K562 (cell line): ENCODE measurements at regions not wholly inside any gene's neighbourhood (a gene's known extent, or its start where the extent isn't known, plus 50 kb on each side); places are given as distances from the start of the nearest gene placed in this dataset.

Source experiments
- ATAC-seq: fragments of 200-7000 bp; cut with Tn5 transposase; 3 replicates; pipeline ENCODE4 v1.9.1; 2020; ENCODE audit warnings: moderate library complexity
- BruUV-seq: library from RNA; stranded (reverse); fragments of 400-500 nt; replicated peaks from 2 replicates; lab custom pipeline; 2021; lab: Mats Ljungman, UMichigan
- CTCF ChIA-PET: fragments of 300-600 bp; formaldehyde crosslinking; extraction: SDS; loops from one replicate; lab custom pipeline; 2021; ENCODE audit warnings: low intra/inter-chr PET ratio; lab: Yijun Ruan, JAX
- POLR2A ChIA-PET: fragments of 300-600, 350-650 bp; sonication (Branson Sonifier 250); formaldehyde crosslinking; extraction: SDS; loops from one replicate; lab custom pipeline; 2021; ENCODE audit warnings: antibody characterized with exemption, inconsistent platforms; lab: Yijun Ruan, JAX
- DNase-seq, 4 experiments: peaks; one replicate each; pipeline versions ENCODE4 v3.0.0 to v3.0.0-alpha.2; 2011 to 2018; ENCODE audit warnings: low spot score in 3 of 4, mixed read lengths in 3 of 4; ENCODE audit errors: extremely low read depth in 1 of 4
- FAIRE-seq: peaks from 2 replicates; lab custom pipeline; 2011; peaks lifted over from hg19 to GRCh38; lab: Jason Lieb, UNC
- H2AFZ ChIP-seq: 2 replicates; pipeline ENCODE4 v1.6.0; 2011; ENCODE audit warnings: low read depth, low read length, control low read depth, inconsistent platforms
- H3K27ac ChIP-seq: fragments of 200-600 bp; 3 replicates; pipeline ENCODE4 v1.8.0; 2011; ENCODE audit warnings: low read depth, mild to moderate bottlenecking, control low read depth, inconsistent platforms, low read length, moderate library complexity, mixed read lengths; ENCODE audit errors: extremely low read depth
- H3K27me3 ChIP-seq, 2 experiments: fragments of 300-600 bp in 1 of 2; 2 replicates in 1 of 2; 3 replicates in 1 of 2; pipeline versions ENCODE4 v1.6.0 to v1.8.0; 2011; ENCODE audit warnings: inconsistent platforms in 2 of 2, low read length in 2 of 2, mild to moderate bottlenecking in 1 of 2, mixed read lengths in 1 of 2, moderate library complexity in 1 of 2; ENCODE audit not compliant: control insufficient read depth in 2 of 2, insufficient read depth in 2 of 2
- H3K36me3 ChIP-seq: fragments of 300-600 bp; 3 replicates; pipeline ENCODE4 v1.8.0; 2011; ENCODE audit warnings: mild to moderate bottlenecking, low read length, inconsistent platforms; ENCODE audit not compliant: control insufficient read depth, insufficient read depth
- H3K4me1 ChIP-seq, 2 experiments: fragments of 200-600 bp in 1 of 2; replicated peaks in 1 of 2; 2 replicates in 1 of 2; 3 replicates in 1 of 2; pipeline versions ENCODE4 v1.5.1 to v1.8.0; 2011; ENCODE audit warnings: inconsistent platforms in 2 of 2, low read length in 2 of 2, mild to moderate bottlenecking in 1 of 2, mixed read lengths in 1 of 2, moderate library complexity in 1 of 2; ENCODE audit not compliant: control insufficient read depth in 2 of 2, insufficient read depth in 2 of 2
- H3K4me2 ChIP-seq: 2 replicates; pipeline ENCODE4 v1.6.1; 2011; ENCODE audit warnings: low read length, control low read depth, inconsistent platforms, mixed read lengths; ENCODE audit not compliant: insufficient read depth
- H3K4me3 ChIP-seq: fragments of 200-600 bp; sonication (generic), shearing (Covaris generic); 2 replicates; pipeline ENCODE4 v1.5.1; 2016; ENCODE audit warnings: control low read depth, inconsistent platforms
- H3K79me2 ChIP-seq: fragments of 200-600 bp; 3 replicates; pipeline ENCODE4 v1.8.0; 2011; ENCODE audit warnings: low read length, inconsistent platforms; ENCODE audit not compliant: control insufficient read depth, insufficient read depth
- H3K9ac ChIP-seq, 2 experiments: 2 replicates each; pipeline versions ENCODE4 v1.6.0 to v1.6.1; 2011; ENCODE audit warnings: low read depth in 2 of 2, low read length in 2 of 2, control low read depth in 1 of 2, inconsistent platforms in 1 of 2, mild to moderate bottlenecking in 1 of 2, mixed read lengths in 1 of 2; ENCODE audit not compliant: insufficient read depth in 1 of 2
- H3K9me1 ChIP-seq: one replicate; pipeline ENCODE4 v1.6.0; 2011; ENCODE audit warnings: inconsistent platforms, mild to moderate bottlenecking, low read length, moderate library complexity; ENCODE audit not compliant: control insufficient read depth, insufficient read depth
- H3K9me3 ChIP-seq: replicated peaks from 2 replicates; pipeline ENCODE4 v1.5.1; 2011; ENCODE audit warnings: low read depth, low read length, inconsistent platforms; ENCODE audit not compliant: control insufficient read depth, insufficient read depth
- H4K20me1 ChIP-seq: replicated peaks from 2 replicates; pipeline ENCODE4 v1.6.1; 2011; ENCODE audit warnings: low read length, inconsistent platforms, mixed read lengths; ENCODE audit not compliant: control insufficient read depth, insufficient read depth
- E2F5 ChIP-seq: sonication (generic); formaldehyde crosslinking; IDR thresholded peaks from 2 replicates; pipeline ENCODE4 v1.8.0; 2022; ENCODE audit warnings: mild to moderate bottlenecking, missing genetic modification reagents
- FOXJ2 ChIP-seq: fragments of 200-800 bp; sonication (Bioruptor generic); IDR thresholded peaks from 2 replicates; pipeline ENCODE4 v1.6.1; 2016; ENCODE audit warnings: missing genetic modification characterization, missing compliant biosample characterization
- KLF13 ChIP-seq: fragments of 450-650 bp; IDR thresholded peaks from 2 replicates; pipeline ENCODE4 v1.6.1; 2016; ENCODE audit warnings: missing genetic modification characterization, low read depth, mild to moderate bottlenecking, missing compliant biosample characterization, moderate library complexity, borderline replicate concordance
- STAT6 ChIP-seq: sonication (generic); formaldehyde crosslinking; IDR thresholded peaks from 2 replicates; pipeline ENCODE4 v1.8.1; 2023; ENCODE audit warnings: mild to moderate bottlenecking, missing genetic modification reagents
- ZBTB9 ChIP-seq: fragments of 450-650 bp; formaldehyde crosslinking; IDR thresholded peaks from 2 replicates; pipeline ENCODE4 v1.4.0; 2020; ENCODE audit warnings: mild to moderate bottlenecking, moderate library complexity
- ZFP36 ChIP-seq: fragments of 150-350 bp; IDR thresholded peaks from 2 replicates; pipeline ENCODE4 v1.6.1; 2018; ENCODE audit warnings: low read length, low read depth; ENCODE audit not compliant: partially characterized antibody
- ZNF12 ChIP-seq: sonication (generic); formaldehyde crosslinking; IDR thresholded peaks from 2 replicates; pipeline ENCODE4 v1.4.0; 2020; ENCODE audit warnings: mild to moderate bottlenecking, missing genetic modification reagents
- ZNF277 ChIP-seq: fragments of 250-450 bp; sonication (Bioruptor Pico); IDR thresholded peaks from 2 replicates; pipeline ENCODE4 v1.8.0; 2022; ENCODE audit warnings: inconsistent platforms, mild to moderate bottlenecking, moderate library complexity, borderline replicate concordance
- ZNF398 ChIP-seq: fragments of 250-450 bp; sonication (Bioruptor Pico); IDR thresholded peaks from 2 replicates; pipeline ENCODE4 v1.8.0; 2021; ENCODE audit warnings: moderate library complexity, mild to moderate bottlenecking, inconsistent platforms
- WGBS: fragments of 100-300 bp; shearing (Covaris generic); methylation state at CpG from one replicate; pipeline ENCODE4 v1.1.6; 2016; ENCODE audit warnings: low coverage, mixed read lengths; ENCODE audit not compliant: insufficient coverage; ENCODE audit errors: missing lambda C conversion rate; 5-methylcytosine and 5-hydroxymethylcytosine counted together
- in situ Hi-C: fragments of 300-500 bp; cut with MboI; formaldehyde crosslinking; loops from 4 replicates; pipeline ENCODE4 v1.15.0; 2018; ENCODE audit warnings: inconsistent platforms, mixed read lengths
- intact Hi-C: fragments of 100-400 bp; cut with micrococcal nuclease; formaldehyde crosslinking; loops from 2 replicates; pipeline ENCODE4 v1.14.2; 2022
- TF ChIP-seq, protein P1 (sequence below): fragments of 250-450 bp; sonication (Bioruptor Pico); IDR thresholded peaks from 2 replicates; pipeline ENCODE4 v1.9.0; 2021; ENCODE audit warnings: mild to moderate bottlenecking, inconsistent platforms

- CTCF ChIA-PET, result no interaction called here
- Histone ChIP-seq H3K4me1 (no peaks in the 10 kb centered on the region), H3K27ac (no peak overlapping the region), H2AFZ (no peak overlapping the region), H3K27me3 (no peaks in the 10 kb centered on the region), H3K36me3 (no peaks in the 10 kb centered on the region), H3K79me2 (no peaks in the 10 kb centered on the region), H3K4me3 (no peak overlapping the region), H3K9me3 (no peaks in the 10 kb centered on the region), H4K20me1 (no peaks in the 10 kb centered on the region), H3K4me2 (no peak overlapping the region), H3K9me1 (no peaks in the 10 kb centered on the region), H3K9ac (no peak overlapping the region)
- no TSS peak for BruUV-seq
- ATAC-seq, result no peak
- DNase-seq, result no peak
- in situ Hi-C loops (no loop called here), intact Hi-C loops (no loop called here)
- WGBS, result 0% methylated on average over 2 of the region's 2 CpGs
- POLR2A ChIA-PET, result no interaction called here
- FAIRE-seq, result no peak
- TF ChIP-seq ZNF398 (CRISPR knock-in tag) (no peak), FOXJ2 (tag) (no peak), STAT6 (CRISPR knock-in tag) (no peak), KLF13 (tag) (no peak), ZBTB9 (no peak), ZFP36 (no peak), E2F5 (no peak), ZNF12 (no peak), ZNF277 (CRISPR knock-in tag) (no peak)
- TF ChIP-seq, protein P1, sequence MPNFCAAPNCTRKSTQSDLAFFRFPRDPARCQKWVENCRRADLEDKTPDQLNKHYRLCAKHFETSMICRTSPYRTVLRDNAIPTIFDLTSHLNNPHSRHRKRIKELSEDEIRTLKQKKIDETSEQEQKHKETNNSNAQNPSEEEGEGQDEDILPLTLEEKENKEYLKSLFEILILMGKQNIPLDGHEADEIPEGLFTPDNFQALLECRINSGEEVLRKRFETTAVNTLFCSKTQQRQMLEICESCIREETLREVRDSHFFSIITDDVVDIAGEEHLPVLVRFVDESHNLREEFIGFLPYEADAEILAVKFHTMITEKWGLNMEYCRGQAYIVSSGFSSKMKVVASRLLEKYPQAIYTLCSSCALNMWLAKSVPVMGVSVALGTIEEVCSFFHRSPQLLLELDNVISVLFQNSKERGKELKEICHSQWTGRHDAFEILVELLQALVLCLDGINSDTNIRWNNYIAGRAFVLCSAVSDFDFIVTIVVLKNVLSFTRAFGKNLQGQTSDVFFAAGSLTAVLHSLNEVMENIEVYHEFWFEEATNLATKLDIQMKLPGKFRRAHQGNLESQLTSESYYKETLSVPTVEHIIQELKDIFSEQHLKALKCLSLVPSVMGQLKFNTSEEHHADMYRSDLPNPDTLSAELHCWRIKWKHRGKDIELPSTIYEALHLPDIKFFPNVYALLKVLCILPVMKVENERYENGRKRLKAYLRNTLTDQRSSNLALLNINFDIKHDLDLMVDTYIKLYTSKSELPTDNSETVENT (CRISPR knock-in tag), result no peak
These were observed 89.5 kb upstream of the AUTS2 start for GRCh38 chr7:69508736-69509135.
